Stimulated activated CD8-positive, alpha-beta memory T cell treated with anti-CD3 and anti-CD28 coated beads, Interleukin-7, amount 100 ng/mL, for 24 hours (primary cell): ENCODE measurements at regions not wholly inside any gene's neighbourhood (a gene's known extent, or its start where the extent isn't known, plus 50 kb on each side); places are given as distances from the start of the nearest gene placed in this dataset.

Source experiments
- DNase-seq: peaks from one replicate; pipeline ENCODE4 v3.0.0-alpha.2; 2020; ENCODE audit warnings: low read depth

- DNase-seq, result no peak
Measured at GRCh38 chr10:131674130-131674529, 226.7 kb upstream of the PPP2R2D start.

DNA sequence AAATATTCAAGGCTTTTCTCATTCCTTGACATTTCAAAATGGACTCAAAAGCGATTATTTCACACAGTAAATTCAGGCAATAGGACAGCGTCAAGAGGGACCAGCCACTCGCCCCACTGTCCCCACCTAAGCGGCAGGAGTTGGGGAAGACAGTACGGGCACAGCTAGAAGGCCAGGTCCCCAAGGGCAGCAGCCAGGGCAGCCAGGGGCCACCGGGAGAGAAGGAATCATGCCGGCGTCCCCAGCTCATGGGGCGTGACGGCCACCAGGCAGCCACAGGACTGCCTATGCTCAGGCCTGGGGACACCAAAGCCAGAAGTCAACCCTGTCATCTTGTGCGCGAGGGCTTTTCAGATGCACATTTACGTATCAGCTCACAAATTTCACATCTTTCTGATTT, 225.7 kb upstream of the PPP2R2D start:
- no peak for DNase-seq

DNA sequence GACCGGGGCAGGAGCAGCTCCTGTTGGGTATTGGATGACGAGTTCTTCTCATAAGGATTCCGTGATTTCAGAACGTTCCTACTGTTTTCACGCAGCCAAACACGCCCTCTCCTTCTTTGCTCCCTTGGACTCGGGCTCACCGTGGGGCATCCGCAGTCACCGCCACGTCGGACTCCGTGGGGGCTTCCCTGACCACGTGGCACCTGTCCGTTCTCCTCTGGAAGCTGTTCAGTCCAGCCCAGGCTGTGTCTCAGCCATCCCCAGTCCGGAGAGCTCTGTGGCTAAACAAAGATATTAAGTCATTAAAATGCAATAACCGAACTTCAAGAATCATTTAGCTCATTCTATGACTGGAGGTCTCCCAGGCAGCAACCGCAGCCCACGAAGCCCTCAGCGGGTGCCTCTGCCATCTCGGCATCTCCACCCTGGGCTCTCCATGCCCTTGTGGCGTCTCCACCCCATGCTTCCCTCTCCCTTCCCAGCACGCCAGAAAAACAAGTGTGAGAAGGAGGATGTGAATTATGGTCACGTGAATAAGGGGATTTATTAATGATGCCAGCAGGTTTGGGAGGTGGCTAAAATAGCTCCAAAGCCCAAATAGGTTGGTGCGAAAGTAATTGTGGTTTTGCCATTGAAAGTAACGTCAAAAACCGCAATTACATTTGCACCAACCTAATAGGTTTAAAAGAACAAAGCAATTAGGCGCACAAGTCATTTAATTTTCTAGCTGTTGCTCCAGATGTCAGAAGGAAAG, 224.6 kb upstream of the PPP2R2D start:
- DNase-seq, result no peak

DNA sequence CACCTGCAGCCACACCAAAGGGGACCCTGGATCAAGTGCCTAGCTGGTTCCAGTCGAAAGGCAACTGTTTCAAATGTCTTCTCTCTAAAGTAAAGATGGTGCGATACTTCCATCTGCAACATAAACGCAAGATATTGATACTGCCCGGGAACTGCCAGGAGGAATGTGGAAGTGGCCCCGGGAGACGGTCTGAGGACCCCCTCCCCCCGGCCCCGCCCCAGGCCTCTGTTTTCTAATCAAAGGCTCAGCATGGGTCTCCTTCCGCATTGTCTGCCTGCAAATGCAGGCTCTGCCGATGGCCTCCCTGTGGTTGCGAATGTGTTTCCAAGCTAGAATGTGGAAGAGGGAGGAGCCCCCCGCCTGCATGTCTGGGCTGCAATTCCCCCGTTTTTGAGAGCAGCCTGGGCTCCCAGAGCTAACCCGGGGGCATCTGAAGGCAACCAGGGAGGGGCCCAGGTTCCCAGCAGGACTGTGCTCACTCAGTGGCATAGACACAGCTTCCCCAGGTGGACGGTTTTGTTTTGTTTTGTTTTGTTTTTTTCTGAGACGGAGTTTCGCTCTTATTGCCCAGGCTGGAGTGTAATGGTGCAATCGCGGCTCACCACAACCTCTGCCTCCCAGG, 223.9 kb upstream of the PPP2R2D start:
- no peak for DNase-seq

DNA sequence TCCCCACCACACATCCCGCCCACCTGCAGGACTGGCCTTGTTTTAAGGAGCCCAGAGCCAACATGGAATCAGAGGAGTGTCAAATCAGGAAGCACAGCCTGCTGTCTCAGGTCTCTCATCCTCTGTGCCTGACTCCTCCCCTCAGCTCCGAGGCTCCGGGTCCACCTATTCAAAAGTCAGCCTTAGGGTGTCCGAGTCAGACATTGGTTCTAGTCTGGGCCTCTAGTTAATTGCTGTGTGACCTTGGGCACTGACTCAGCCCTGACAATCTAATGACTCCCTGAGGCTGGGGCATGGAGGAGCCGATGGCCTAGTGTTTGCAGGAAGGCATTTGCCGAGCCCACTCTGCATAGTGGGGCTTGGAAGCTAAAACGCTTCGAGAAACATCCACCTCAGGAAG, 223.1 kb upstream of the PPP2R2D start:
- DNase-seq, result no peak

- DNase-seq, result no peak
Measured at GRCh38 chr10:131678171-131678570, 222.6 kb upstream of the PPP2R2D start.

DNA sequence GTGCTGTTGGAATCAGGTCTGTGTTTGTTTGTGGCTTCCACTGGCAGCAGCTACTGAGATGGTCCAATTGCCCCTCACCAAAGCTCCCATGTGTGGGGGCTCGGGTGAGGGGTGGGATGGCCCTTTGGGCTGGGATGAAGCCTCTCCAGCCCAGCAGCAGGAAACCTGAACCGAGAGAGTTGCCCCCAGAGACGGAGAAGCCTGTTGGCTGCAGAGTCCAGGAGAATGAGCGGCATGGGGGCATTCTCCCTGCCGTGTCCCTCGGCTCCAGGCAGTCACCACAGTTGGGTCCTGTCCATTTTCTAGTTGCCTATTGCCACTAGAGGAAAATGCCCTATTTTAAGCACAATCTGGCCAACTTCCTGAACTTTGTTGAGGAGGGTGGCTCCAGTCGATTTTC, 222.2 kb upstream of the PPP2R2D start:
- DNase-seq, result no peak

GRCh38 chr10:131679926-131680325, 220.9 kb upstream of the PPP2R2D start:
- DNase-seq, result no peak

DNA sequence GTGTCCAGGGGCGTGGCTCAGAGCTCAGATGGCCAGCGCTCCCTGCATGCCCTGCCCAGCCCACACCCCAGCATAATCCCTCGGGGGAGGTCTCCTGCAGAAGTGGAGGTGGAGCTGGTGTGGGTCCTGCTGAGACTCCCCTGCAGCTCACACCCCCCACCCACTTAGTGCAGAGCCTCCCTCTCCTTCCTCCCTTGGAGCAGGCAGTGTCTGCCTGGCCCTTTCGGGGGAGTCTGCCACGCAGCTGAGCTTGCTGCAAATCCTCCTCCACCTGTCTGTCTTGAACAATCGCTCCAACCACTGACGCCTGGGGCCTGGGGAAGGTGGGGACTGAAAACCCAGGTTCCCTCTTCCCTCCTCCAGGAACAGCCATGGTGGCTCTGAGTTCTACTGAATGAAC, 219.7 kb upstream of the PPP2R2D start:
- no peak for DNase-seq

DNA sequence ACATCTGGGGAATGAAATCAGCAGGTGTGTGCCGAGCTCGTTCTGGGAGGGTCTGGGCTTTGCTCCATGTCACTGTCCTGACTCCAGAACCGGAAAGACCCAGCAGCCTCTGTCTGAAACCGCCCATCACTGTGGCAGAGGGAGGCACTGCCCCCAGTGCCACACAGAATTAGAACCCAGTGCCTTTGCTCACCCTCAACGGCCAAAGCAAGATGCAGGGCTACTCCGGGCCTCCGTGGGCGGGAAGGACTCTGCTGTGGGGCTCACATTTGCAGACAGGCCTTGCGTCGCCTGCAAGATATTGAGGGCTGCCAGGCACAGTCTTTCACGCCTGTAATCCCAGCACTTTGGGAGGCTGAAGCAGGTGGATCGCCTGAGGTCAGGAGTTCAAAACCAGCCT, 219.2 kb upstream of the PPP2R2D start:
- DNase-seq, result no peak

GRCh38 chr10:131682271-131682962, 218.4 kb upstream of the PPP2R2D start:
- DNase-seq, result no peak

DNA sequence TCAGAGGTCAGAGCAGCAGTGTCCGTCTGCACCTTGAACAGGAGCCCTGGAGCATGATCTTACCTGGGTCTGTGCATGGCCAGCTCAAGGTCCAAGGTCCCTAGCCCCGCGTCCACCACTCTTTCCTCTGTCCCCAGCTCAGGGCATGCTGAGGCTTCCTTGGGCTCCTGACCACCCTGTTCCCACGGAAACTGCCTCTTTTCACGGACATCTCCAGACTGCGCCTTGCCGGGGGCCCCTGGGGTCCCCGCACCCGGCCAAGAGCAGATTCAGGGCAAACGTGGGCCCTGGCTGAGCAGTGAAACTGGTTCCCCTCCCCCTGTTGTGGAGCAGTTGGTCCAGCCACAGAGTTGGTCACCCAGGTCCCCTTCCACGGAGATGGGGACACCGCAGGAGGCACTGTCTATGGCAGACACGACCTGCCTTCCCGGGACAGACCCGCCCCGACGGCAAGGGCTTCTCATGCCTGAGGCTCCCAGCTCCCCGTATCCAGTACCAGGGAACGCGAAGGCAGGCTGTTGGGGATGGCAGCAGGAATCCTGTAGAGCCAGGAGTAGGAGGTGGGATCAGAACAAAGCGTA, 217.4 kb upstream of the PPP2R2D start:
- DNase-seq, result no peak

DNA sequence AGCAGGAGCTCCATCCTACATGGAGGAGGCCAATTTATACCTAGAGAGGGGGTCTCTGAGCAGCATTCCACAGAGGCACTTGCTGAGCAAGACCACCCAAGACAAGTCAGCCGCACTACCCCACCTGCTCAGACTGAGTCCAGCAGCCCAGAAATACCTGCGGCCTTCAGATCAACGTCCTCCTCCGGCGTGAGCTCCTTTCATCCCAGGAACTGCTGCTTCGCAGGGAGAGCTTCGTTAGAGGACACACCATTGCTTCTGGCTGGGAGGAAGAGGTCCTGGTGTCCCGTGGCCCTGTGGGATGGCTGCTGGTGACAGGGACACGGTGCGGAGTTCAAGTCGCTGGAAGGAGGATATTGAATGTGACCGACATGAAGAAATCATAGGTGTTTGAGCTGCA, 216.9 kb upstream of the PPP2R2D start:
- no peak for DNase-seq

- DNase-seq, result no peak
Measured at GRCh38 chr10:131685007-131685406, 215.8 kb upstream of the PPP2R2D start.

- DNase-seq, result no peak
Measured at GRCh38 chr10:131685576-131685975, 215.2 kb upstream of the PPP2R2D start.

GRCh38 chr10:131686781-131687420, 213.9 kb upstream of the PPP2R2D start:
- DNase-seq, result no peak

DNA sequence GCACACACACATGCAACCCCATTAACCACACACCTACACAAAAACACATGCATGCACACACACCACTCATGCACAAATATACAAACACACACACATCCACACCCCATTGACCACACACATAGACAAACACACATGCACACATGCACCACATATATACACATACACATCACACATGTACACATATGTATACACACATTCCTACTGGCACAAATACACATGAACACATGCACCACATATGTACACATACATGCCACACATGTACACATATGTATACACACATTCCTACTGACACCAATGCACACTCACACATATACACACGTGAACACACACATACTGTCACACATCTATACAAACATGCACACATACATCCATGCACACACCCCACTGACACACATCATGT, 212.5 kb upstream of the PPP2R2D start:
- DNase-seq, result no peak

GRCh38 chr10:131689016-131689415, 211.8 kb upstream of the PPP2R2D start:
- DNase-seq, result no peak

DNA sequence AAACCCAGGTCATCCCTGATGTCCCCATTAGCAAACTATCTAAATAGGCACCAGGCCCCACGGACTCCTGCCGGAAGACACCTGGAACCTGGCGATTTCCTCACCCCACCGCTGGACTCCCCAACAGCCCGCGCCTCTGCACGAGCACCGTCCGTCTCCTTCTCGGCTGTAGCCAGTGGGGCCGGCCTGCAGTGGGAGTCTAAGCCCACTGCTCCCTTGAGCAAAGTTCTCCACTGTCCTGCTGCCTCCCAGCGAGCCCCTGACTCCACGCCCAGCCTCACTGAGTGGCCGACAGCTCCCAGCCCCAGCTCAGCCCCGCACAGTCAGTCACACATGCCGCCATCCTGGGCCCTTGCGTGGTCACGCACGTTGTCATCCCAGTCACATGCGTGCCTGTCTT, 211.3 kb upstream of the PPP2R2D start:
- DNase-seq, result no peak

GRCh38 chr10:131689954-131690757, 210.7 kb upstream of the PPP2R2D start:
- DNase-seq, result no peak

DNA sequence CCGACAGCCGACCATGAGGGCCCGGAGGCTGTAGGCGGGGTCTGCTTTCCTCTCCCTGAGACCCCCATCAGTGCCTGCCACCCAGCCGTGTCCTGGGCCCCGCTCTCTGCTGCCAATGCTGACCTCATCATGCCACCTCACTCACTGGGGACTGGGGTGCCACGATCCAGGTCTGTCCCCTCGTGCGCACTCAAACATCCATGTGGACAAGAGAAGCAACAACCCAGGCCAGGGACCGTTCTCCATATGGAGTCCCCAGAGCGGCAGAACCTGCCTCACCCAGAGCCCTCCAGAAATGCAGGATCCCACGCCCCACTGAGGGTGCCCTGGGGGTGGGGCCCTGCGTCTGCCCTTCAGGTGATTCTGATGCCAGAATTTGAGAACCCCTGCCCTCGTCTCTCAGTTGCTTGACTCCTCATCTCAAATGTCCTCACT, 210.0 kb upstream of the PPP2R2D start:
- no peak for DNase-seq
